ENCODE measurements at regions not wholly inside any gene's neighbourhood (a gene's known extent, or its start where the extent isn't known, plus 50 kb on each side); places are given as distances from the start of the nearest gene placed in this dataset.

DNA sequence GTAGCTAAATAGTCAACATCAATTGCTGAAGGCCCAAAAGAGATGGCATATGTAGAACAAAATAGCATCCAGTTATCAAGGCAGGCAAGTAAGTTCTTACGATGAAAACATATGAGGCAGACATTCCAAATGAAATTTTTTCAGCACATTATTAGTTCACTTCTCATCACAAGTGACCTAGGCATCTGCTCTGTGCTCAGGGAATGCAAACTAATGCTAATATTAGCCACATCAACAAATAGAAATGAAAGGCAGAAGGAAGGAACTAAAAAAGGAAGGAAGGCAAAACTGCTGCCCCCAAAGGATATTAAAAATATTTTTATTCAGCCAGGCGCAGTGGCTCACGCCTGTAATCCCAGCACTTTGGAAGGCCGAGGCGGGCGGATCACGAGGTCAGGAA is 51.2 kb upstream of the ROCK1 start:
- no peak for DNase-seq

DNA sequence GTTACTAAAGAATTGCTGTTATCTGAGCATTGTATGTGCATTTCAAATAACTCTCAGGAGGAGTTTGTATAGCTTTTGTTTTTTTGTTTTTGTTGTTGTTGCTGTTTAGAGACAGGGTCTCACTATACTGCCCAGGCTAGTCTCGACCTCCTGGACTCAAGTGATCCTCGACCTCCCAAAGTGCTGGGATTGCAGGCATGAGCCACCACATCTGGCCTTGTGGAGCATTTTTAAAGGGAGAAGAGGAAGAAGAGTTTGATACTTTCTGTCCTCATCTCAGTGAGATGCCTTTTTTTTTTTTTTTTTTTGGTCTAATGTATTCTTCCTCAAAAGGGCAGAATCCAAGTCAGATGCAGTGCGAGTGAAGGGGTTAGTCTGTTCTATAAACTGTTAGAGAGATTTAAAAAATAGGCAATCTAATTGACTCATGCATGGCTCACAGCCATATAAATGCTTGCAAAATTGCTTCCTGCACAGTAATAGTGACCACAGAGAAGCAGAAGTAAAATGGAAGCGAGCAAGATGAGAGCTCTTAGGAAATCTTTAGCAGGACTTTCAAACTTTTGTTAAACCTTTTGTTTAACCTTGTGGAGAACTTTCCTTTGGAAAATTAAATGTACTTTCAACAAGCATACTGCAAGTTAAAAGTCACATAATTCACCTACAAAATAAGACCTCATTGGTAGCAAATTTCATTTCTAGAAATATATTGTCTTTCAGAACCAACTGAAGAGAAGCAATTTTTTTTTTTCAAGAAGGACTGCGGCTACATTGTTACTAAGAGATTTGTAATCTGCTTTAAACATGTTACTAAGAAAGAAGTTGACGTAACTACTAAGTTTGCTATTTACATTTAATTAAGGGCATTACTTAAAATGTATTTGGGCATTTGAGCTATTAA is 52.3 kb upstream of the ROCK1 start:
- DNase-seq = no peak

DNA sequence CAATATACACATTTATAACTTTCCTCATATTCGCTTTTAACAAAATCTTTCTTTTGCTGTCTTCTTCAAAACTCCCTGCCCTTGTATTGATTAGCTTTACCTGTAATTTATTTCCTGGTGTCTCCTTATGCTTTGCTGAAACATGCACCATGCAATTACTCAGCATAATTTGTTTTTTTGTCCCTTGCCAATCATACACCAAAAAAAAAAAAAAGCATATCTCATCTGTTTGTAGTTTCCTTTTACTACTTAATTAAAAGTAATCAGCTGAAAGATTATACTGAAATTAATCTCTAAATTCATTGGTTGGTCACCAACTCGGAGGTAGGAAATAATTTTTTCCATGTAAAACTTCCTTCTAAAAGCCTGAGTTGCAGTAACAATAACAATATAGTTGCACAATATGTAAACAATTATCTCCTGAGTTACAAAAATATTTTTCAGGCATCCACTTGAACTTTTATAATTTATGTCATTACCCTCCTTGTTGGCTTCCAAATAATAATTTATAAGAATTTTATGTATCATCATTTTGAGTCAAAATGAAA is 53.0 kb upstream of the ROCK1 start:
- DNase-seq = no peak

DNA sequence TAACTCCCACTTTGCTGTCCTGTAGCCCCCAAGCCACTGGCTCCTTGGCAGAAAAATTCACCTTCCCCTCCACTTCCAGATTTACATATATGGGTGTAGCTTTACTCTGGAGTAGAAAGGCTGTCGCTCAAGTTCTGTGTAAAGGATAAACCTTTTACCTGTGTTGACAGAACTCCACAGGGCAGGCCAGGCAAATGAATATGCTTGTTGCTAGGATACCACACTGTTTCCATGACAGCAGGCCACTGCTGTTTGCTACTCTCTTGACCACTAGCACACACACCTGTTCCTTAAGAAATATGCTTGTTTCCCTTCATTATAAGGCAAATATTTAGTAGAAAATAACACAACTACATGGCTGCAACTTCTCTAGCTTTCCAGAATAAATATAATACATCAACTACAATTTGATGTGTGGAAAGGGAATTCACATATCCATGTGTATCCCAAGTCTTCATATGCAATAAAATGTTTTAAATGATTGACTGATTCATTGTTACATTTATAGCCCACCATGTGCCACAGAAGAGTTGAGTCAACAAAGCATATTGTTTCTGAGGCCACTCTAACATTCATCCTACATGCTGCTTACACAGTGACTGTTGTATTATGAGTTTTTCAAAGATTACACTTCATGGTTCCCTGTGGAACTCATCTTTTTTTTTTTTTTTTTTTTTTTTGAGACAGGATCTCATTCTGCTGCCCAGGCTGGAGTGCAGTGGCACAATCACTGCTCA is 56.2 kb upstream of the ROCK1 start:
- DNase-seq = peak; percentile 56

DNA sequence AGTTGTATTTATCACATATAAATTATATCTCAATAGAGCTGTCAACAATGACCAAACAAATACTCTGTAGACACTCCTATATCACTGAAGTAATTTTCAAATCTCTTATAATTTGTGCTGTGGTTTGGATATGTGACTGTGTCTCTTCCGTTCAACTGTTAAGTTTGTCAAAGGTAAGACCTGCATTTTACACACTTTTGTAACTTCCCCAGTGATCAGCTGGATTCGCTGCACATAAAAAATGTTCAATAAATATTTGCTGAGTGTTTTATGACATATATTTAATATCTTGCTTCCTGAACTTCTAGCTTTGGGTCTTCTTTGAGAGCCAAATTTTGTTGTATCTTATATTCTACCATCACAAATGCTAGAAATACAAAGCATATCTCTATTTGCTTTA is 57.3 kb upstream of the ROCK1 start:
- no peak for DNase-seq

DNA sequence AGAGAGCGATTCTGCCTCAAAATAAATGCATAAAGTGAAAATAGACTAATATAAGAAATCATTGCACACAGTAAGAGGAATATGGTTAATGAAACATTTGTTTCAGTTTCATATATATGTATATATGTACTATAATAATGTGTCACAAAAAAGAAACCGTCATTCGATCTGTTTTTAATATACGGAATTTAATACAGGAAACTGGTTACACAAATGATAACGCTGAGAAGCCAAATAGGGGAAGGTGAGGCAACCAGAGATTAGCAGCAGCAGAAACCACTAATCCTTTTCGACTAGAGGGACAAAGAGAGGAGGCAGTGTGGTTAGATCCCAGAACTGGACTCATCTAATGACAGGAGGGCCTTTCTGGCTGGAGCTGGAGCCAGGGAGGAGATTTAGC is 64.2 kb upstream of the GREB1L start:
- no peak for DNase-seq

DNA sequence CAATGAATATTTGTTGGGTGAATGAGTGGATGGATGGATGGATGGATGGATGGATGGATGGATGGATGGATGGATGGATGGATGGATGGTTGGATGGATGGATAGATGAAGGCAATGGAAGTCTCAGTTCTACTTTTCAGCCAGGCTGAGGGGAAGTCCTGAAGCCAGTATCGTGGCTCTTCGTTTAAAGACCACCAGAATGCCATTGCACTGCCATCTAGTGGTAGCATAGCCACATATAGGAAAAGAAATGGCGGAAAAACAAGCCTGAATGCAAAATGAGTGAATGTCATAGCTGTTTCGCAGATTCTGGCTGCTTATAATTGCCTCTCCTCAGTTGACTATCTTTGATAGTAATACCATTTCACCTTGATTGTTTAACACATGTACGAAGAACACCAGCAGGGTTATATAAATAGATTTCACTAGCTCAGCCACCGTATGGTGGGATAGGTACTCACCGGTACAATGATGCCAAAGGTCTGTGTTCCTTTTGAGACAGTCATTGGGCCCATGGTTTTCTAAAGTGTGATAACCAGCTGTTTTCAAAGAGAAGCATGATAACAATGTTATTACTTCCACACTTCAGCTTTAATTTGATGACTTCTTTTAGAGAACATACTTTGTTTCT is 62.3 kb upstream of the GREB1L start:
- DNase-seq = peak; percentile 98

DNA sequence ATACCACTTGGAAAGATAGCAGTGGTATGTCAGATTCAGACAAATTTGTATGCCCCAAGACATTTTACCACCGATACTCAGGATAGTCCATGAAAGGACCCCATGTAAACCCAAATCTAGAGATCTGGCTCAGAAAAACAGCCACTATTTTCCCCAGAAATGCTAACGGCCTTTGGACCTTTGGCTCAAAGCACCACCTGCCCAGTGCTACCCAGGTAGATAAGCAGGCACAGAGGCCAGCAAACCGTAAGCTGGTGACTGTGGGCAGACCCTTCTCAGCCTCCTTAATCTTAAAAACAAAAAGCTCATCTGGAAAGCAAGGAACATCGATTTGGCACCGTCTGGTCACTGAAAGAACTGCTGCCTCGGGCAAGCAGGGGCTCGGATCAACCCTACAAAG is 61.4 kb upstream of the GREB1L start:
- DNase-seq = no peak

DNA sequence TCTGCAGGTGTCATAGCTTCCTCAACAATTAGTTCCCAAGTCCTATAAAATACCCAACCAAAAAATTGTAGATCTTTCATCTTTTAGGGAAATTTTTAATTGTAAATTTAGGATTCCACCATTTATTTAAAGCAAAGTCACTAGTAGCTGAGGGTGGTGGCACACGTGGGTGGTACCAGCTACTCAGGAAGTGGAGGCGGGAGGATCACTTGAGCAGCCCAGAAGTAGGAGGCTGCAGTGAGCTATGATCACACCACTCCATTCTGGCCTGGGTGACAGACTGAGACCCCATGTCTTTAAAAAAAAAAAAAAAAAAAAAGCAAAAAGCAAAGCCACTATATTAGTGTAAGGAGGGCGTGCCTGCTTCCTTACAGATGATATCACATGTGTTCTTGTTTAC is 60.3 kb upstream of the GREB1L start:
- DNase-seq = no peak

DNA sequence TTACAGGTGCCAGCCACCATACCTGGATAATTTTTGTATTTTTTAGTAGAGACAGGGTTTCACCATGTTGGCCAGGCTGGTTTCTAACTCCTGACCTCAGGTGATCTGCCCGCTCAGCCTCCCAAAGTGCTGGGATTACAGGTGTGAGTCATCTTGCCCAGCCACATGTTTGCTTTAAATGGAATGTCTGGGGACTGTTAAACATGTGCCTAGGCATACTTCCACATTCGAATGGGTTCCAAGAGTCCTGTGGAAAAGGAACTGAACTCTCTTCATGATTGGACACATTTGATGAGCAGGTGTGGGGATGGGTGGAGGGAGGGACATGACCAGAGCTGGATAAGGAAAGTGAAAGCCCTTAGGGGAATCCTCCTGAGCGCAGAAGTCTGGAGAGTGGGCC is 58.4 kb upstream of the GREB1L start:
- no peak for DNase-seq

DNA sequence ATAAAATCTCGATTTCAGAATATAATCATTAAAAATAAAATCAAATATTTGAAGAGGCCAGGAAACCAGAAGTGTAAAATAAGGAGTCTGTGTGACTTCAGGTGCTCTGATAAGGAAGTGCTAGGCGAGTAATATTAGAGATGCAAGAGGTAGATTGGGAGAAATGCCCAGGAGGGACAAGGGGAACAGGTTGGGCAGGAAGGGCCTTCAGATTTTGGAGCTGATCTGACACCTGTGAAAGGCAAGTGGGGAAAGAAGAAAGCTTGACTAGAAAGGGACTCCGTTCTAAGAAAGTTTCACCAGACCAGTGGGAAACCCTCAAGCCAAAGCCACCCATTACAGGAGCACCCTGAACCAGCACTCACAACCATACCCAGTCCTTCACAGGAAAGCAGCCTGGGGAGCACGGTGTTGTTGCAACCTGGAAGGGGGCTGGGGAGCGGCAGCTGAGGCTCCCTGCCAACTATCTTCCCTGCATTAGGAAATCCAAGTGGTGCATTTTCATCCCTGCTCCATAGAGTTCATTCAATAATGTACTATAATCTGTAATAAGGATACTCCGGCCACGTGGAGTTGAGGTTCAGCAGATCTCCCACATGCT is 57.5 kb upstream of the GREB1L start:
- no peak for DNase-seq

DNA sequence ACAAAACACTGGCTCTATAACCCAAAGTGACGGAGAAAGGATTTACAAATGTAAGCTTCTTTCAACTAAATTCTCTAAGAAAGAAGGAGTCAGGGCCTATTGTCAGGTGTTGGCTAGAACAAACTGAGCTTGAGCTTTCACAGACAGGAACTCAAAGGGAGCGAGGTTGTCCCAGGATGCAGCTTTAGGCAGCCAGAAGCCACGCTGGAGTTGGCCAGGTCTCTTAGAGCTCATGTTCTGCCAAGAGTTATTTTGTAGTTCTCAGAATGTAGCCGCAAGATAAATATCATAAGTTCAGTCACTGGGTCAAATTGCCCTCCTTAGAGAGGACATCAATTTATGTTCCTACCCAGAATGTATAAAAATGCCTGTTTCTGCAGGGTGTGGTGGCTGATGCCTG is 54.1 kb upstream of the GREB1L start:
- DNase-seq = no peak

DNA sequence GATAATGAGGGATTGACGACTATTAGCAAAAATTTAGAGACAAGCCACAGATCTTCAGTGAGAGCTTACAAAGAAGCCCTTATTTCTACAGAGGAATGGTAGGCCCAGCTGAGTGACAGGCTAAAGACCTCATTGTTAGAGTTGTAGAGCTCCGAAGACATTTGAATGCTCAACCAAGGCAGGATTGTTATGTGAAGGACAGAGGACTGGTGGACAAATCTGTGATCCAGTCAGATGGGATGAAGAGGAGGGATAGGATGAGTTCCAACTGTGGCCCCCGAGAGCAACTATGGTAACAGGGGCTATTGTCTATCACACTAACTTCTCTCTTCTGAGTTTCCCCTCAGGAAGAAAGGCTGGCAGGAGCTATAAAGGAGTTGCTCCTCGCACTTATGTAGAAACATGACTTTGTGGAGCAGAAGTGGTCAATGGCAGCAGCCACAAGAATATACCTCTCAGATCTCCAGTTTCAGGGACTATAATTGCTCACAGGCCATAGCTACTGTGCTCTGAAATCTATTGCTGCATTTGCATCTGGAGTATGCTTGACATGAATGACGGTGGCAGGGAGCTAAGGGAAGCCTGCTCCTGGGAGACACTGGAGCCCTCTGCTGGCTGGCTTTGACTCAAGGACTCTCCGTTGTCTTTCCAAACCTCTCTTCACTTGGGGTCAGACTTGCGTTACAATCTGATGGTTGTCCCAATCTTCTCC is 50.3 kb upstream of the GREB1L start:
- DNase-seq = peak; percentile 95
